ENCODE measurements at regions not wholly inside any gene's neighbourhood (a gene's known extent, or its start where the extent isn't known, plus 50 kb on each side); places are given as distances from the start of the nearest gene placed in this dataset.

DNA sequence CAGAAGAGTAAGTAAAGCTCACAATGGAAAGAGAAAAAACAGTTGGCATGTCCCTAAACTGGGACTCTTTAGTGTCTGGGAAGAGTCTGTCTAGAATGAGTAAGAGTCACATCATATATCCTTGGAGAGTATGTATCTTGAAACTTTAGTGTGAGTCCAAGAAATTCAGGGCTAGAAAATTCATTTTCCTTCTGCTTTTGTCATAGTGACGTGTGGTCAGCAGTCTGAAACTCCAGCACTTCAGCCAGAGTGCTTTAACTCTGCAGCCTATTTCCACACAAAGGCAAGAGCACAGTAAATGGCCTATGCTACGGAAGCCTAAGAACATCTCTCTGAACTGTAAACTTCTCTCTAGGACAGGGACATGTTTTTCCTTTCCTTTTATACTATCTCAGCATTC, 174.1 kb downstream of the FAM181B start:
- TF ChIP-seq, protein P1, sequence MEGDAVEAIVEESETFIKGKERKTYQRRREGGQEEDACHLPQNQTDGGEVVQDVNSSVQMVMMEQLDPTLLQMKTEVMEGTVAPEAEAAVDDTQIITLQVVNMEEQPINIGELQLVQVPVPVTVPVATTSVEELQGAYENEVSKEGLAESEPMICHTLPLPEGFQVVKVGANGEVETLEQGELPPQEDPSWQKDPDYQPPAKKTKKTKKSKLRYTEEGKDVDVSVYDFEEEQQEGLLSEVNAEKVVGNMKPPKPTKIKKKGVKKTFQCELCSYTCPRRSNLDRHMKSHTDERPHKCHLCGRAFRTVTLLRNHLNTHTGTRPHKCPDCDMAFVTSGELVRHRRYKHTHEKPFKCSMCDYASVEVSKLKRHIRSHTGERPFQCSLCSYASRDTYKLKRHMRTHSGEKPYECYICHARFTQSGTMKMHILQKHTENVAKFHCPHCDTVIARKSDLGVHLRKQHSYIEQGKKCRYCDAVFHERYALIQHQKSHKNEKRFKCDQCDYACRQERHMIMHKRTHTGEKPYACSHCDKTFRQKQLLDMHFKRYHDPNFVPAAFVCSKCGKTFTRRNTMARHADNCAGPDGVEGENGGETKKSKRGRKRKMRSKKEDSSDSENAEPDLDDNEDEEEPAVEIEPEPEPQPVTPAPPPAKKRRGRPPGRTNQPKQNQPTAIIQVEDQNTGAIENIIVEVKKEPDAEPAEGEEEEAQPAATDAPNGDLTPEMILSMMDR (conservative IDR thresholded peaks at IDR 0.05 in 1 of 2, IDR thresholded peaks at IDR 0.05 in 1 of 2; ENCODE audit: extremely low read depth in 1 of 2, insufficient read depth in 1 of 2, low read depth in 1 of 2, low read length in 2 of 2) = no peak
- no peak for TF ChIP-seq EZH2 (IDR thresholded peaks at IDR 0.05; ENCODE audit: borderline replicate concordance, low read length)

Measured in mammary epithelial cell (primary cell).